Smooth muscle cell (in vitro differentiated cells): ENCODE measurements at regions not wholly inside any gene's neighbourhood (a gene's known extent, or its start where the extent isn't known, plus 50 kb on each side); places are given as distances from the start of the nearest gene placed in this dataset.

ENCODE experiments used
- DNase-seq: peaks from one replicate; lab custom pipeline; 2025; ENCODE audit not compliant: unreplicated experiment; lab: John Stamatoyannopoulos, UW
- H2AFZ ChIP-seq: fragments of 200-600 bp; sonication (generic); 2 replicates; pipeline ENCODE4 v1.6.0; 2016; ENCODE audit warnings: antibody characterized with exemption, low read depth, mild to moderate bottlenecking
- H3F3A ChIP-seq: fragments of 200-600 bp; sonication (generic); 2 replicates; pipeline ENCODE4 v1.6.0; 2017; ENCODE audit warnings: antibody characterized with exemption, low read depth
- H3K27ac ChIP-seq: fragments of 200-600 bp; sonication (generic); 2 replicates; pipeline ENCODE4 v1.5.1; 2016; ENCODE audit warnings: low read depth, mild to moderate bottlenecking
- H3K27me3 ChIP-seq: fragments of 200-600 bp; sonication (generic); 2 replicates; pipeline ENCODE4 v1.6.1; 2016; ENCODE audit warnings: low read depth, mild to moderate bottlenecking
- H3K36me3 ChIP-seq: fragments of 200-600 bp; sonication (generic); 2 replicates; pipeline ENCODE4 v1.5.1; 2016; ENCODE audit warnings: low read depth
- H3K4me1 ChIP-seq: fragments of 200-600 bp; sonication (generic); 2 replicates; pipeline ENCODE4 v1.5.1; 2016; ENCODE audit warnings: low read depth
- H3K4me2 ChIP-seq: fragments of 200-600 bp; sonication (generic); 2 replicates; pipeline ENCODE4 v1.6.0; 2016; ENCODE audit warnings: mild to moderate bottlenecking
- H3K4me3 ChIP-seq: fragments of 200-600 bp; sonication (generic); 2 replicates; pipeline ENCODE4 v1.5.1; 2016; ENCODE audit warnings: mild to moderate bottlenecking
- H3K79me2 ChIP-seq: fragments of 200-600 bp; sonication (generic); 2 replicates; pipeline ENCODE4 v1.6.0; 2016; ENCODE audit warnings: low read depth, mild to moderate bottlenecking
- H3K9ac ChIP-seq: fragments of 200-600 bp; sonication (generic); 2 replicates; pipeline ENCODE4 v1.6.0; 2016; ENCODE audit warnings: low read depth
- H3K9me3 ChIP-seq: fragments of 200-600 bp; sonication (generic); replicated peaks from 2 replicates; pipeline ENCODE4 v1.5.1; 2016; ENCODE audit warnings: low read depth
- H4K20me1 ChIP-seq: fragments of 200-600 bp; sonication (generic); 2 replicates; pipeline ENCODE4 v1.6.0; 2016; ENCODE audit warnings: low read depth
- CTCF ChIP-seq: fragments of 200-600 bp; sonication (generic); IDR thresholded peaks from 2 replicates; pipeline ENCODE4 v1.5.1; 2017; ENCODE audit warnings: borderline replicate concordance, mild to moderate bottlenecking, antibody characterized with exemption; ENCODE audit not compliant: insufficient read depth, poor library complexity, severe bottlenecking
- WGBS: methylation state at CpG from one replicate; pipeline ENCODE4 v1.1.7; 2016; ENCODE audit warnings: low lambda C conversion rate; 5-methylcytosine and 5-hydroxymethylcytosine counted together

GRCh38 chr5:53820802-53821171, 260.3 kb downstream of the NDUFS4 start:
- no peaks in the 10 kb centered on the region for H3K79me2 ChIP-seq
- H3K27me3 ChIP-seq: peaks cover under 1% of the 10 kb centered on the region
- H2AFZ ChIP-seq: no peak overlapping the region
- no peaks in the 10 kb centered on the region for H3K36me3 ChIP-seq
- no peaks in the 10 kb centered on the region for H3K4me1 ChIP-seq
- H4K20me1 ChIP-seq: no peaks in the 10 kb centered on the region
- 93% methylated on average over 3 of the region's 3 CpGs for WGBS
- no peaks in the 10 kb centered on the region for H3F3A ChIP-seq
- no peak for TF ChIP-seq CTCF
- no peak for DNase-seq
- H3K9me3 ChIP-seq: no peaks in the 10 kb centered on the region
- H3K9ac ChIP-seq: no peak overlapping the region
- H3K27ac ChIP-seq: no peak overlapping the region
- no peak overlapping the region for H3K4me3 ChIP-seq
- H3K4me2 ChIP-seq: no peak overlapping the region

GRCh38 chr5:53825016-53825415, 264.6 kb downstream of the NDUFS4 start:
- Histone ChIP-seq H3K9ac (no peak overlapping the region), H3K4me3 (no peak overlapping the region), H4K20me1 (no peaks in the 10 kb centered on the region), H2AFZ (no peak overlapping the region), H3K4me2 (no peak overlapping the region), H3F3A (no peaks in the 10 kb centered on the region), H3K27ac (no peak overlapping the region), H3K36me3 (no peaks in the 10 kb centered on the region), H3K79me2 (no peaks in the 10 kb centered on the region), H3K4me1 (no peaks in the 10 kb centered on the region), H3K27me3 (no peaks in the 10 kb centered on the region), H3K9me3 (no peaks in the 10 kb centered on the region)
- WGBS: 53% methylated on average over 5 of the region's 5 CpGs
- DNase-seq: no peak
- TF ChIP-seq CTCF: no peak

DNA sequence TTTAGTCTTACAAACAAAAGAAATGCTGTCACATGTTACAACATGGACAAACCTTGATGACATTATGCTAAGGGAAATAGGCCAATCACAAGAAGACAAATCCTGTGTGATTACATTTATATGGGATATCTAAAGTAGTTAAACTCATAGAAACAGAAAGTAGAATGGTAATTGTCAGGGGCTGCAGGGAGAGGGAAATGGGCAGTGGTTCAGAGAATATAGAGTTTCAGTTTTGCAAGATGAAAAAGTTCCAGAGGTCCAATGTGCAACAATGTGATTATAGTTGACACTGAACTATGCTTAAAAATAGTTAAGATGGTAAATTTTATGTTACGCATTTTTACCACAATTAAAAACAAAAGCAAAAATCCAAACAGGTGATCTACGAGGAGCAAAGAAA, 265.5 kb downstream of the NDUFS4 start:
- H3K4me2 ChIP-seq: no peak overlapping the region
- no peak overlapping the region for H3K4me3 ChIP-seq
- H2AFZ ChIP-seq: no peak overlapping the region
- no peak for DNase-seq
- peaks cover 4% of the 10 kb centered on the region for H3K9me3 ChIP-seq
- no peaks in the 10 kb centered on the region for H3K79me2 ChIP-seq
- H3K9ac ChIP-seq: no peak overlapping the region
- H3K36me3 ChIP-seq: no peaks in the 10 kb centered on the region
- no peak for TF ChIP-seq CTCF
- 95% methylated on average over 2 of the region's 2 CpGs for WGBS
- H3F3A ChIP-seq: no peaks in the 10 kb centered on the region
- H3K27ac ChIP-seq: no peak overlapping the region
- H3K27me3 ChIP-seq: no peaks in the 10 kb centered on the region
- no peaks in the 10 kb centered on the region for H4K20me1 ChIP-seq
- H3K4me1 ChIP-seq: no peaks in the 10 kb centered on the region

GRCh38 chr5:53826504-53826903, 266.1 kb downstream of the NDUFS4 start:
- H3K4me1 ChIP-seq: no peaks in the 10 kb centered on the region
- DNase-seq: no peak
- no peaks in the 10 kb centered on the region for H3F3A ChIP-seq
- peaks cover 7% of the 10 kb centered on the region for H3K9me3 ChIP-seq
- no peaks in the 10 kb centered on the region for H3K27me3 ChIP-seq
- H3K36me3 ChIP-seq: no peaks in the 10 kb centered on the region
- H3K9ac ChIP-seq: no peak overlapping the region
- no peaks in the 10 kb centered on the region for H3K79me2 ChIP-seq
- TF ChIP-seq CTCF: no peak
- H4K20me1 ChIP-seq: no peaks in the 10 kb centered on the region
- no peak overlapping the region for H3K4me3 ChIP-seq
- H3K4me2 ChIP-seq: no peak overlapping the region
- WGBS: 91% methylated on average over 7 of the region's 7 CpGs
- H3K27ac ChIP-seq: no peak overlapping the region
- H2AFZ ChIP-seq: no peak overlapping the region
